BLaER1 treated with 17β-estradiol and CSF1 and Interleukin-3, amounts not matched to agents 10 nM and 100 nM (cell line): ENCODE measurements at regions not wholly inside any gene's neighbourhood (a gene's known extent, or its start where the extent isn't known, plus 50 kb on each side); places are given as distances from the start of the nearest gene placed in this dataset.

Experiments
- H3K27ac ChIP-seq, 11 experiments: shearing (Covaris generic); formaldehyde crosslinking; 2 replicates each; pipeline ENCODE4 v1.8.1; 2022
- H3K27me3 ChIP-seq, 11 experiments: shearing (Covaris generic); formaldehyde crosslinking; 2 replicates each; pipeline ENCODE4 v1.8.1; 2022
- H3K36me3 ChIP-seq, 11 experiments: shearing (Covaris generic); formaldehyde crosslinking; 2 replicates each; pipeline ENCODE4 v1.8.1; 2022
- H3K4me1 ChIP-seq, 10 experiments: shearing (Covaris generic); formaldehyde crosslinking; 2 replicates each; pipeline ENCODE4 v1.8.1; 2022
- H3K4me2 ChIP-seq, 11 experiments: shearing (Covaris generic); formaldehyde crosslinking; 2 replicates each; pipeline ENCODE4 v1.8.1; 2022
- H3K4me3 ChIP-seq, 10 experiments: shearing (Covaris generic); formaldehyde crosslinking; 2 replicates each; pipeline ENCODE4 v1.8.1; 2022
- H3K9ac ChIP-seq, 11 experiments: shearing (Covaris generic); formaldehyde crosslinking; 2 replicates each; pipeline ENCODE4 v1.8.1; 2022
- H3K9me3 ChIP-seq, 11 experiments: shearing (Covaris generic); formaldehyde crosslinking; replicated peaks in 1 of 11; 2 replicates each; pipeline ENCODE4 v1.8.1; 2022
- H4K20me1 ChIP-seq, 11 experiments: shearing (Covaris generic); formaldehyde crosslinking; 2 replicates each; pipeline ENCODE4 v1.8.1; 2022
- Cebpa-rat ChIP-seq, 11 experiments: shearing (Covaris generic); IDR thresholded peaks; 2 replicates each; pipeline ENCODE4 v1.8.1; 2022

- no peak for TF ChIP-seq Cebpa-rat (IDR thresholded peaks at IDR 0.05)
- Histone ChIP-seq H3K4me2 (no peak overlapping the region), H3K9me3 (no peaks in the 10 kb centered on the region), H3K4me3 (no peak overlapping the region), H4K20me1 (no peaks in the 10 kb centered on the region), H3K4me1 (no peaks in the 10 kb centered on the region), H3K27ac (no peak overlapping the region), H3K27me3 (no peaks in the 10 kb centered on the region), H3K9ac (no peak overlapping the region), H3K36me3 (no peaks in the 10 kb centered on the region)
These were observed 521.1 kb downstream of the TFAP2B start for GRCh38 chr6:51339728-51340127.

GRCh38 chr6:51342393-51342792 is 523.7 kb downstream of the TFAP2B start:
- Histone ChIP-seq H3K36me3 (no peaks in the 10 kb centered on the region), H3K4me3 (no peak overlapping the region)

DNA sequence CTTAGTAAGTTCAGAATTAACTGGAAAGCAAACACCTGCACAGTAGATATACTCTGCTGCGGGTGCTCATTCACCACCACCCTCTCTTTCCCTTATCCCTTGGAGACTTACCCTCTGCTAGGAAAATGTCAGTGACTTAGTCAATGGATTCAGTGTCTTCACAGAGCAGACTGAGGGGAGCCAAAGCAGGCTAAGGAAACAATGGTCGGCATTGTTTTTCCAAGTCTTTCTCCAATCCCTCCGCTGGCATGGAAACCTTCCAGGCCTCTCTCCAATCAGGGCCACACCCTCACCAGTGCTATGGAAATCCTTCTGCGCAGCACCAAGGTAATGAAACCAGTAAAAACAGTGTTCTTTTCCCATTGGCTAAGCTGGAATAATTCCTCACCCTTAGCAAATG is 531.2 kb downstream of the TFAP2B start:
- H3K27ac ChIP-seq: no peak overlapping the region
- H3K9me3 ChIP-seq: 0 out of 22 replicates have a peak, but pooled peaks cover 0 to 6% (median 0%) of the 10 kb centered on the region in 11 experiments
- H3K4me2 ChIP-seq: no peak overlapping the region
- H3K9ac ChIP-seq: no peak overlapping the region
- H3K27me3 ChIP-seq: no peaks in the 10 kb centered on the region
- no peak overlapping the region for H3K4me3 ChIP-seq
- H4K20me1 ChIP-seq: no peaks in the 10 kb centered on the region
- no peak for TF ChIP-seq Cebpa-rat (IDR thresholded peaks at IDR 0.05)
- H3K36me3 ChIP-seq: no peaks in the 10 kb centered on the region
- H3K4me1 ChIP-seq: no peaks in the 10 kb centered on the region

More at GRCh38 chr6:51342393-51342792, 523.7 kb downstream of the TFAP2B start:
- no peaks in the 10 kb centered on the region for H3K27me3 ChIP-seq
- H4K20me1 ChIP-seq: no peaks in the 10 kb centered on the region
- no peak overlapping the region for H3K4me2 ChIP-seq
- H3K9ac ChIP-seq: no peak overlapping the region
- no peak for TF ChIP-seq Cebpa-rat (IDR thresholded peaks at IDR 0.05)
- no peaks in the 10 kb centered on the region for H3K4me1 ChIP-seq
- H3K27ac ChIP-seq: no peak overlapping the region
- 0 out of 22 replicates have a peak, but pooled peaks cover 0 to 6% (median 0%) of the 10 kb centered on the region in 11 experiments for H3K9me3 ChIP-seq

GRCh38 chr6:51350308-51350904 is 531.7 kb downstream of the TFAP2B start:
- no peaks in the 10 kb centered on the region for H3K4me1 ChIP-seq
- H3K4me2 ChIP-seq: no peak overlapping the region
- no peaks in the 10 kb centered on the region for H4K20me1 ChIP-seq
- no peak overlapping the region for H3K4me3 ChIP-seq
- H3K27me3 ChIP-seq: no peaks in the 10 kb centered on the region
- 0 out of 22 replicates have a peak, but pooled peaks cover 0 to 6% (median 0%) of the 10 kb centered on the region in 11 experiments for H3K9me3 ChIP-seq
- H3K36me3 ChIP-seq: no peaks in the 10 kb centered on the region
- no peak for TF ChIP-seq Cebpa-rat (IDR thresholded peaks at IDR 0.05)
- no peak overlapping the region for H3K27ac ChIP-seq
- no peak overlapping the region for H3K9ac ChIP-seq

DNA sequence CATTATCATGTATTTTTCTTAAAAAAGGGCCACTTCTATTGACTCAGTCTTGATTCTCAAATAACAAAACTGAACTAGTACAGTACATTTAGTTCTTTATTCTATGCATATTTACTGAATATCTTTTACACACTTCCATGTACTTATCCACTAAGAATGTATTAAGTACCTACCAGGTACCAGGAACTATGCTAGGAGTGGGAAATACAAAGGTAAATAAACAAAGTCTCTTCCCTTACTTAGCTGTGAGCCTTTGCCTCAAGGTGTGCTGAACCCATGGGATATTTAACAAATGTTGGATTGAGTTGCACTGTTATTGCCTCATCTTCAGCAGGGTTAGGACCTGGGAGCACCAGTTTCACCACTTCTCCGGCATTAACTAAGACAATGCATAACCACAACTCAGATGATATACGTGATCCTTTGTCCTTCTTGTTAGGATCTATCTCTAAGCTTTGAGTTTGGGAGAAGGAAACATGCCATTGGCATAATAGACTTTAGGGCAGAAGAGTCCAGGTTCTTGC is 533.9 kb downstream of the TFAP2B start:
- no peaks in the 10 kb centered on the region for H3K4me1 ChIP-seq
- H3K9me3 ChIP-seq: no peaks in the 10 kb centered on the region
- no peak overlapping the region for H3K27ac ChIP-seq
- no peaks in the 10 kb centered on the region for H3K36me3 ChIP-seq
- no peaks in the 10 kb centered on the region for H4K20me1 ChIP-seq
- TF ChIP-seq Cebpa-rat (IDR thresholded peaks at IDR 0.05): no peak
- H3K9ac ChIP-seq: no peak overlapping the region
- no peaks in the 10 kb centered on the region for H3K27me3 ChIP-seq
- H3K4me2 ChIP-seq: no peak overlapping the region
- no peak overlapping the region for H3K4me3 ChIP-seq

GRCh38 chr6:51360287-51360686 is 541.6 kb downstream of the TFAP2B start:
- no peak overlapping the region for H3K4me2 ChIP-seq
- H3K4me1 ChIP-seq: no peaks in the 10 kb centered on the region
- no peaks in the 10 kb centered on the region for H3K36me3 ChIP-seq
- TF ChIP-seq Cebpa-rat (IDR thresholded peaks at IDR 0.05): no peak
- no peak overlapping the region for H3K4me3 ChIP-seq
- H3K9ac ChIP-seq: no peak overlapping the region
- H4K20me1 ChIP-seq: no peaks in the 10 kb centered on the region
- H3K27me3 ChIP-seq: no peaks in the 10 kb centered on the region
- H3K27ac ChIP-seq: no peak overlapping the region
- no peaks in the 10 kb centered on the region for H3K9me3 ChIP-seq

DNA sequence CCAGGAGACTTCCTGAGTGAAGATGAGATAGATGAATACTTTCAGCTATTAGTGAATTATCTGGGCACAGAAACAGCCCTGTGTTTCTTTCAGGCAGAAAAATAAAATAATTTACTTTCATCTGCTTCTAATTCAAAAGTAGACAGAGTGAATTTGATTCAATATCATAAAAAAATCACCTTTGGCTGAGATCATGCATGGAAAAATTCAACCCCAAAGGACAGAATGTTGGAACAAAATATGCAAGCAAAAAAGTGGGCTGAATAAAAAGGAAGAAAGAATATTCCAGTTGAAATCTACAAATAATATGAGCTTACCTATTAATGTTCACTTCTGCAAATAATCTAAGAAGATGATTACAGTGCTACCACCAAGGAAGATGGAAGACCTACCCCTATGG is 546.9 kb downstream of the TFAP2B start:
- no peaks in the 10 kb centered on the region for H3K9me3 ChIP-seq
- H3K4me1 ChIP-seq: no peaks in the 10 kb centered on the region
- H3K9ac ChIP-seq: no peak overlapping the region
- no peaks in the 10 kb centered on the region for H3K36me3 ChIP-seq
- H4K20me1 ChIP-seq: no peaks in the 10 kb centered on the region
- no peak overlapping the region for H3K27ac ChIP-seq
- H3K4me2 ChIP-seq: no peak overlapping the region
- H3K4me3 ChIP-seq: no peak overlapping the region
- no peaks in the 10 kb centered on the region for H3K27me3 ChIP-seq
- TF ChIP-seq Cebpa-rat (IDR thresholded peaks at IDR 0.05): no peak

DNA sequence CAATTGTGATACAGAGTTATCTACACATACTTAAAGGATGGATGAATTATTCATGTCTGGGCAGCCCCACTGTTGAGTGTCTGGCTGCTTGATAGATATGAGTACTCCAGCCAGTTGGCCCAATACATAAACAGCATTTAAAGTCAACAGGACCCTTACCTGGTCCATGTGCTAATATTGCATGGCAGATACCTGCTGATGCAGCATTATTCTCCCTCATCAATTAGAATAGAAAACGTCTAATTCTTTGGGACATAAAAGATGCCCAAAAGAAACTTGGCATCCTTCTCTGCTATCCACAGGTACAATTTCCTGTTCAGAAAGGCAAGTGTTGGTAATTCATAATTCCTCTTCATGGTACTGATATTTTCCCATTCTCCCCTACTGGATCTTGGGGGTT is 550.8 kb downstream of the TFAP2B start:
- H3K27ac ChIP-seq: no peak overlapping the region
- no peaks in the 10 kb centered on the region for H3K9me3 ChIP-seq
- no peaks in the 10 kb centered on the region for H4K20me1 ChIP-seq
- H3K4me2 ChIP-seq: no peak overlapping the region
- TF ChIP-seq Cebpa-rat (IDR thresholded peaks at IDR 0.05): no peak
- no peaks in the 10 kb centered on the region for H3K27me3 ChIP-seq
- H3K4me1 ChIP-seq: no peaks in the 10 kb centered on the region
- no peak overlapping the region for H3K4me3 ChIP-seq
- no peak overlapping the region for H3K9ac ChIP-seq
- H3K36me3 ChIP-seq: no peaks in the 10 kb centered on the region

GRCh38 chr6:51382847-51383246 is 564.2 kb downstream of the TFAP2B start:
- Histone ChIP-seq H3K4me2 (no peak overlapping the region), H4K20me1 (no peaks in the 10 kb centered on the region), H3K9me3 (peaks cover 0 to 8% (median 4%) of the 10 kb centered on the region in 11 experiments; a peak in 6 of 22 replicates), H3K27me3 (no peaks in the 10 kb centered on the region), H3K4me1 (no peaks in the 10 kb centered on the region), H3K36me3 (no peaks in the 10 kb centered on the region), H3K9ac (no peak overlapping the region), H3K27ac (no peak overlapping the region), H3K4me3 (no peak overlapping the region)
- TF ChIP-seq Cebpa-rat (IDR thresholded peaks at IDR 0.05): no peak

- no peaks in the 10 kb centered on the region for H3K36me3 ChIP-seq
- no peaks in the 10 kb centered on the region for H3K27me3 ChIP-seq
- no peak overlapping the region for H3K27ac ChIP-seq
- peaks cover 0 to 8% (median 4%) of the 10 kb centered on the region in 11 experiments; a peak in 6 of 22 replicates for H3K9me3 ChIP-seq
- no peaks in the 10 kb centered on the region for H3K4me1 ChIP-seq
- H3K4me3 ChIP-seq: no peak overlapping the region
- H4K20me1 ChIP-seq: no peaks in the 10 kb centered on the region
- no peak overlapping the region for H3K4me2 ChIP-seq
- H3K9ac ChIP-seq: no peak overlapping the region
- no peak for TF ChIP-seq Cebpa-rat (IDR thresholded peaks at IDR 0.05)
These were observed 566.1 kb downstream of the TFAP2B start for GRCh38 chr6:51384736-51385135.
